ENCODE measurements at regions not wholly inside any gene's neighbourhood (a gene's known extent, or its start where the extent isn't known, plus 50 kb on each side); places are given as distances from the start of the nearest gene placed in this dataset.

DNA sequence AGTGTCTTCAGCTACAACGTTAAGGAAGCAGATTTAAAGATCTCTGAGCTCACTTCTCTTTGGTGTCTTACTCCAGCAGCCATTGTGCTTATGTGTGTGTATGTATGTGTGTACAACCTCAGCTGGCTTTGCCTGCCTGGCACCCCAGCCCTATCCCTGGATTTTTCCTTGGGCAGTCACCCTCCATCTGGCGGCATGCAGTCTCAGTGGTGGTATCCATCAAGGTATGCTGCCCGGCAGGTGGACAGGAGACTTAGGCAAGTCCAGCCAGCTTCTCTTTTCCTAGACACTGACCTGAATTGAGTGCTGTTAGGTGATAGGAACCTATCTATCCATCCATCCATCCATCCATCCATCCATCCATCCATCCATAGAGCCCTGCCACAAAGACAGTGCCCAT is 280.8 kb upstream of the CCL2 start:
- ChIA-PET CTCF (no interaction called here), POLR2A (ENCODE audit: unreplicated experiment) (no interaction called here)
- Histone ChIP-seq H4K5ac (ENCODE audit: low read depth, low read length) (no peak overlapping the region), H3K14ac (replicated peaks; ENCODE audit: low read depth, low read length) (no peak overlapping the region), H3K4me2 (ENCODE audit: low read depth, low read length) (no peak overlapping the region), H2AK5ac (ENCODE audit: low read depth, low read length) (no peak overlapping the region), H4K91ac (ENCODE audit: insufficient read depth, low read depth, low read length) (no peak overlapping the region), H2BK5ac (ENCODE audit: low read depth, low read length, poor library complexity, severe bottlenecking) (no peak overlapping the region), H2AK9ac (replicated peaks; ENCODE audit: low read depth, low read length, poor library complexity) (no peak overlapping the region), H3K4me1 (ENCODE audit: control insufficient read depth, insufficient read depth, low read length) (no peaks in the 10 kb centered on the region), H4K20me1 (ENCODE audit: insufficient read depth, low read length) (no peaks in the 10 kb centered on the region), H3K23ac (ENCODE audit: low read depth, low read length) (no peak overlapping the region), H3K27me3 (ENCODE audit: control insufficient read depth, insufficient read depth, low read length) (no peaks in the 10 kb centered on the region), H3K36me3 (ENCODE audit: control insufficient read depth, insufficient read depth, low read length) (no peaks in the 10 kb centered on the region), H3K4ac (ENCODE audit: low read depth, low read length) (no peak overlapping the region), H2AFZ (replicated peaks; ENCODE audit: low read length, poor library complexity) (no peak overlapping the region), H2BK20ac (ENCODE audit: low read depth, low read length) (no peak overlapping the region), H3K79me1 (ENCODE audit: low read depth in 1 of 2, low read length in 2 of 2) (no peaks in the 10 kb centered on the region), H2BK120ac (ENCODE audit: low read depth, low read length) (no peak overlapping the region), H2BK15ac (ENCODE audit: low read depth, low read length) (no peak overlapping the region), H4K8ac (ENCODE audit: low read depth in 2 of 2, low read length in 2 of 2) (no peak overlapping the region), H3K4me3 (ENCODE audit: insufficient read depth, low read depth, low read length) (no peak overlapping the region), H3K9me3 (ENCODE audit: control insufficient read depth, insufficient read depth, low read length) (peaks cover 18% of the 10 kb centered on the region; the same call in 1 of the 2 replicates), H3K9me1 (ENCODE audit: insufficient read depth, low read length) (no peaks in the 10 kb centered on the region), H3K27ac (ENCODE audit: insufficient read depth, low read length) (no peak overlapping the region), H3K56ac (ENCODE audit: extremely low read depth, insufficient read depth, low read length) (no peak overlapping the region), H3K18ac (ENCODE audit: low read depth, low read length) (no peak overlapping the region), H3K9ac (ENCODE audit: low read depth, low read length) (no peak overlapping the region)
- intact Hi-C loops (cut with micrococcal nuclease) (no loop called here), in situ Hi-C loops (cut with MboI; ENCODE audit: low sequenced_read_pairs) (no loop called here), dilution Hi-C loops (cut with HindIII; ENCODE audit: low sequenced_read_pairs, unreplicated experiment) (no loop called here)
- no peak for DNase-seq
- no TSS peak for BruUV-seq (replicated peaks)
- WGBS, 2 experiments (ENCODE audit: extremely low coverage in 2 of 2, insufficient read length in 1 of 2) = no CpG with 5 or more reads among the region's 3 CpGs
- no peak for ATAC-seq (ENCODE audit: low read depth)
- TF ChIP-seq, protein P1, sequence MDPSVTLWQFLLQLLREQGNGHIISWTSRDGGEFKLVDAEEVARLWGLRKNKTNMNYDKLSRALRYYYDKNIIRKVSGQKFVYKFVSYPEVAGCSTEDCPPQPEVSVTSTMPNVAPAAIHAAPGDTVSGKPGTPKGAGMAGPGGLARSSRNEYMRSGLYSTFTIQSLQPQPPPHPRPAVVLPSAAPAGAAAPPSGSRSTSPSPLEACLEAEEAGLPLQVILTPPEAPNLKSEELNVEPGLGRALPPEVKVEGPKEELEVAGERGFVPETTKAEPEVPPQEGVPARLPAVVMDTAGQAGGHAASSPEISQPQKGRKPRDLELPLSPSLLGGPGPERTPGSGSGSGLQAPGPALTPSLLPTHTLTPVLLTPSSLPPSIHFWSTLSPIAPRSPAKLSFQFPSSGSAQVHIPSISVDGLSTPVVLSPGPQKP (IDR thresholded peaks at IDR 0.05; ENCODE audit: borderline replicate concordance, low read depth, low read length) = no peak
- TF ChIP-seq MXI1 (IDR thresholded peaks at IDR 0.05; ENCODE audit: borderline replicate concordance, low read depth, low read length) (no peak), FOS (IDR thresholded peaks at IDR 0.05; ENCODE audit: low read depth, low read length) (no peak), NFE2L2 (IDR thresholded peaks at IDR 0.05; ENCODE audit: low read depth, low read length) (no peak), CHD1 (IDR thresholded peaks at IDR 0.05; ENCODE audit: low read depth, low read length) (no peak), RAD21 (IDR thresholded peaks at IDR 0.05; ENCODE audit: low read length) (no peak), POLR2A (IDR thresholded peaks at IDR 0.05; ENCODE audit: low read depth, low read length) (no peak), CEBPB (IDR thresholded peaks at IDR 0.05; ENCODE audit: low read depth, low read length) (no peak), SMC3 (IDR thresholded peaks at IDR 0.05; ENCODE audit: low read depth, low read length) (no peak), RFX5 (IDR thresholded peaks at IDR 0.05; ENCODE audit: low read depth, low read length) (no peak), RCOR1 (IDR thresholded peaks at IDR 0.05; ENCODE audit: insufficient replicate concordance, low read length) (no peak)

Measured in IMR-90 (cell line).